ENCODE measurements at regions not wholly inside any gene's neighbourhood (a gene's known extent, or its start where the extent isn't known, plus 50 kb on each side); places are given as distances from the start of the nearest gene placed in this dataset.

GRCh38 chr21:20249401-20249800 is 748.8 kb upstream of the NCAM2 start:
- Histone ChIP-seq H3K36me3 (no peaks in the 10 kb centered on the region), H3K4me1 (no peaks in the 10 kb centered on the region), H3K27ac (no peak overlapping the region), H3K4me3 (no peak overlapping the region), H3K9me3 (no peaks in the 10 kb centered on the region), H3K27me3 (no peaks in the 10 kb centered on the region)
- DNase-seq = no peak
- no peak for ATAC-seq
- intact Hi-C loops (cut with DNase I) = no loop called here
- TF ChIP-seq CTCF (IDR thresholded peaks at IDR 0.05) = no peak

DNA sequence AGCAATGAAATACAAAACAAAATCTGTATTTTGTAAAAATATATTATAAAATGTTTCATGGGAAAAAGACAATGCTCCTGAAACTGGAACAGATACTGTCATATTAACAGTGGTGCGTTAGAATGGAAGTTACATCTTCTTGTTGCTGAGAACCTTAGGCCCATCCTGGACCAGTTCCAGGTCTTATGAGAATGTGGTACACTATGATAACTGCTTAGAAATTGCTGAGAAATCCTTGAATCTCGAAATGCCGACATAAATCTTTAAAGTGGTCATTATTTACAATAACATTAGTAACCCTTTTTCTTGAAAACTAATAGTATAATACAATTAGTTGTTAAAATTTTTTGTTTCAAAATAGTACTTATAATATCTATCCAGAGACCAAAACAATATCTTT is 747.9 kb upstream of the NCAM2 start:
- ATAC-seq (no peak), DNase-seq (no peak)
- no peaks in the 10 kb centered on the region for H3K9me3 ChIP-seq
- no peak for TF ChIP-seq CTCF (IDR thresholded peaks at IDR 0.05)
- H3K27me3 ChIP-seq = no peaks in the 10 kb centered on the region
- no peaks in the 10 kb centered on the region for H3K4me1 ChIP-seq
- no peaks in the 10 kb centered on the region for H3K36me3 ChIP-seq
- intact Hi-C loops (cut with DNase I) = no loop called here
- H3K4me3 ChIP-seq = no peak overlapping the region
- no peak overlapping the region for H3K27ac ChIP-seq

GRCh38 chr21:20253261-20253660 is 744.9 kb upstream of the NCAM2 start:
- Histone ChIP-seq H3K9me3 (no peaks in the 10 kb centered on the region), H3K36me3 (no peaks in the 10 kb centered on the region), H3K27me3 (no peaks in the 10 kb centered on the region), H3K4me3 (no peak overlapping the region), H3K27ac (no peak overlapping the region), H3K4me1 (no peaks in the 10 kb centered on the region)
- ATAC-seq (no peak), DNase-seq (no peak)
- no peak for TF ChIP-seq CTCF (IDR thresholded peaks at IDR 0.05)
- intact Hi-C loops (cut with DNase I) = no loop called here

DNA sequence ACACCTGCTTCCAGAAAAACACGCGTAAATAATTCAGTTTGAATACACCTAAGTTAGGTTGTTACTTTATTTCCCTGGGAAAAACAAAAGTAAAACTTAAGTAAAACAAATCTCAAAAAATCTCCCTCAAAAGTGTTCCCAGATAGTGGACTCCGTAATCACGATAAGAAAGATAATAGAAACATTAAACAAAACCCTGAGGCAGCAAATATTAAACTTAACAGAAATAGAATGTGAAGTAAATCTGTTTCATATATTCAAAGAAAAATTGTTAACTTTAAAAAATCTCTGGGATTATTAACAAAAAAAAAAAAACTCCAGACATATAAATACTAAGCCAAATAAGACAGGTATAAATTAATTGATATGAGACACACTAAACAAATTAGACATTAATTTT is 743.2 kb upstream of the NCAM2 start:
- Histone ChIP-seq H3K9me3 (no peaks in the 10 kb centered on the region), H3K4me3 (no peak overlapping the region), H3K36me3 (no peaks in the 10 kb centered on the region), H3K4me1 (no peaks in the 10 kb centered on the region), H3K27ac (no peak overlapping the region), H3K27me3 (no peaks in the 10 kb centered on the region)
- no peak for TF ChIP-seq CTCF (IDR thresholded peaks at IDR 0.05)
- intact Hi-C loops (cut with DNase I) = no loop called here
- DNase-seq (no peak), ATAC-seq (no peak)

GRCh38 chr21:20257052-20257740 is 741.0 kb upstream of the NCAM2 start:
- Histone ChIP-seq H3K27ac (no peak overlapping the region), H3K9me3 (no peaks in the 10 kb centered on the region), H3K4me3 (no peak overlapping the region), H3K4me1 (no peaks in the 10 kb centered on the region), H3K36me3 (no peaks in the 10 kb centered on the region), H3K27me3 (no peaks in the 10 kb centered on the region)
- intact Hi-C loops (cut with DNase I) = no loop called here
- DNase-seq = no peak
- no peak for TF ChIP-seq CTCF (IDR thresholded peaks at IDR 0.05)
- ATAC-seq = no peak

All from left lung (tissue), 4 donors.